Activated T-cell treated with anti-CD3 and anti-CD28 coated beads, Interleukin-2, amount 50 U/mL, for 4 hours (primary cell): ENCODE measurements at regions not wholly inside any gene's neighbourhood (a gene's known extent, or its start where the extent isn't known, plus 50 kb on each side); places are given as distances from the start of the nearest gene placed in this dataset.

Source experiments
- ATAC-seq, 2 donors: fragments of 200-7000 bp; cut with Tn5 transposase; one replicate each; pipeline ENCODE4 v1.10.0; 2021
- DNase-seq: peaks from one replicate; pipeline ENCODE4 v3.0.0-alpha.2; 2020
- H3K27me3 Mint-ChIP-seq: one replicate; pipeline ENCODE4 v1.8.0; 2021; ENCODE audit warnings: low read depth, mixed read lengths
- H3K36me3 Mint-ChIP-seq: one replicate; pipeline ENCODE4 v1.8.0; 2022; ENCODE audit warnings: mixed read lengths; ENCODE audit not compliant: insufficient read depth
- H3K4me1 Mint-ChIP-seq: one replicate; pipeline ENCODE4 v1.8.0; 2021; ENCODE audit warnings: low read depth, mixed read lengths
- H3K4me3 Mint-ChIP-seq: one replicate; pipeline ENCODE4 v1.8.0; 2021; ENCODE audit warnings: mild to moderate bottlenecking, moderate library complexity, mixed read lengths
- H3K9me3 Mint-ChIP-seq: one replicate; pipeline ENCODE4 v1.8.0; 2021; ENCODE audit warnings: mixed read lengths

- DNase-seq (no peak), ATAC-seq (no peak)
- Mint-ChIP-seq H3K36me3 (no peaks in the 10 kb centered on the region), H3K27me3 (peaks cover 1% of the 10 kb centered on the region), H3K4me1 (no peaks in the 10 kb centered on the region), H3K4me3 (no peak overlapping the region), H3K9me3 (no peaks in the 10 kb centered on the region)
Observed at GRCh38 chr15:93483923-93484322, 394.9 kb upstream of the RGMA start.

GRCh38 chr15:93482731-93483130 is 393.7 kb upstream of the RGMA start:
- no peaks in the 10 kb centered on the region for H3K9me3 Mint-ChIP-seq
- ATAC-seq (no peak), DNase-seq (no peak)
- peaks cover 1% of the 10 kb centered on the region for H3K27me3 Mint-ChIP-seq
- no peak overlapping the region for H3K4me3 Mint-ChIP-seq
- H3K36me3 Mint-ChIP-seq, result no peaks in the 10 kb centered on the region
- no peaks in the 10 kb centered on the region for H3K4me1 Mint-ChIP-seq

- no peaks in the 10 kb centered on the region for H3K27me3 Mint-ChIP-seq
- no peak for ATAC-seq
- H3K36me3 Mint-ChIP-seq, result no peaks in the 10 kb centered on the region
- no peaks in the 10 kb centered on the region for H3K9me3 Mint-ChIP-seq
- H3K4me1 Mint-ChIP-seq, result no peaks in the 10 kb centered on the region
- H3K4me3 Mint-ChIP-seq, result no peak overlapping the region
- no peak for DNase-seq
Observed at GRCh38 chr15:93479715-93480114, 390.7 kb upstream of the RGMA start.

GRCh38 chr15:93478947-93479346 is 389.9 kb upstream of the RGMA start:
- Mint-ChIP-seq H3K9me3 (no peaks in the 10 kb centered on the region), H3K4me3 (no peak overlapping the region), H3K4me1 (no peaks in the 10 kb centered on the region), H3K27me3 (no peaks in the 10 kb centered on the region), H3K36me3 (no peaks in the 10 kb centered on the region)
- ATAC-seq (no peak), DNase-seq (no peak)

- Mint-ChIP-seq H3K4me1 (no peaks in the 10 kb centered on the region), H3K27me3 (no peaks in the 10 kb centered on the region), H3K9me3 (no peaks in the 10 kb centered on the region), H3K36me3 (no peaks in the 10 kb centered on the region), H3K4me3 (no peak overlapping the region)
- no peak for ATAC-seq
- no peak for DNase-seq
Observed at GRCh38 chr15:93477721-93478120, 388.7 kb upstream of the RGMA start.

- peaks cover 3% of the 10 kb centered on the region for H3K27me3 Mint-ChIP-seq
- no peak overlapping the region for H3K4me3 Mint-ChIP-seq
- no peak for DNase-seq
- no peaks in the 10 kb centered on the region for H3K36me3 Mint-ChIP-seq
- ATAC-seq, result no peak
- H3K4me1 Mint-ChIP-seq, result no peaks in the 10 kb centered on the region
- H3K9me3 Mint-ChIP-seq, result no peaks in the 10 kb centered on the region
Observed at GRCh38 chr15:93477188-93477587, 388.2 kb upstream of the RGMA start.

- DNase-seq, result no peak
- no peak for ATAC-seq
Observed at GRCh38 chr15:93476491-93477177, 387.6 kb upstream of the RGMA start.

GRCh38 chr15:93474728-93475127 is 385.7 kb upstream of the RGMA start:
- H3K4me3 Mint-ChIP-seq, result no peak overlapping the region
- H3K36me3 Mint-ChIP-seq, result no peaks in the 10 kb centered on the region

More at GRCh38 chr15:93476491-93477177, 387.6 kb upstream of the RGMA start:
- Mint-ChIP-seq H3K36me3 (no peaks in the 10 kb centered on the region), H3K9me3 (no peaks in the 10 kb centered on the region), H3K27me3 (peaks cover 3% of the 10 kb centered on the region), H3K4me1 (no peaks in the 10 kb centered on the region), H3K4me3 (no peak overlapping the region)

GRCh38 chr15:93469994-93470393 is 381.0 kb upstream of the RGMA start:
- no peaks in the 10 kb centered on the region for H3K9me3 Mint-ChIP-seq
- no peaks in the 10 kb centered on the region for H3K4me1 Mint-ChIP-seq
- peaks cover 3% of the 10 kb centered on the region for H3K27me3 Mint-ChIP-seq
- no peaks in the 10 kb centered on the region for H3K36me3 Mint-ChIP-seq
- no peak for ATAC-seq
- DNase-seq, result no peak
- H3K4me3 Mint-ChIP-seq, result no peak overlapping the region

More at GRCh38 chr15:93474728-93475127, 385.7 kb upstream of the RGMA start:
- ATAC-seq, result no peak
- DNase-seq, result no peak
- Mint-ChIP-seq H3K27me3 (peaks cover 3% of the 10 kb centered on the region), H3K4me1 (no peaks in the 10 kb centered on the region), H3K9me3 (no peaks in the 10 kb centered on the region)

- H3K4me1 Mint-ChIP-seq, result no peaks in the 10 kb centered on the region
- DNase-seq (no peak), ATAC-seq (peak in 1 of 2 donors; percentile 10)
- H3K27me3 Mint-ChIP-seq, result peaks cover 1% of the 10 kb centered on the region
- no peaks in the 10 kb centered on the region for H3K36me3 Mint-ChIP-seq
- no peaks in the 10 kb centered on the region for H3K9me3 Mint-ChIP-seq
- no peak overlapping the region for H3K4me3 Mint-ChIP-seq
Observed at GRCh38 chr15:93467337-93467736, 378.3 kb upstream of the RGMA start.

- Mint-ChIP-seq H3K4me1 (no peaks in the 10 kb centered on the region), H3K27me3 (no peaks in the 10 kb centered on the region), H3K4me3 (no peak overlapping the region), H3K9me3 (no peaks in the 10 kb centered on the region), H3K36me3 (no peaks in the 10 kb centered on the region)
- ATAC-seq (no peak), DNase-seq (no peak)
Observed at GRCh38 chr15:93466380-93466779, 377.4 kb upstream of the RGMA start.

GRCh38 chr15:93462690-93463089 is 373.7 kb upstream of the RGMA start:
- no peaks in the 10 kb centered on the region for H3K27me3 Mint-ChIP-seq
- no peaks in the 10 kb centered on the region for H3K4me1 Mint-ChIP-seq
- H3K36me3 Mint-ChIP-seq, result no peaks in the 10 kb centered on the region
- no peak overlapping the region for H3K4me3 Mint-ChIP-seq
- DNase-seq (no peak), ATAC-seq (no peak)
- H3K9me3 Mint-ChIP-seq, result no peaks in the 10 kb centered on the region

GRCh38 chr15:93460717-93461116 is 371.7 kb upstream of the RGMA start:
- ATAC-seq (peak in 1 of 2 donors; percentile 23), DNase-seq (no peak)
- Mint-ChIP-seq H3K27me3 (no peaks in the 10 kb centered on the region), H3K4me1 (no peaks in the 10 kb centered on the region), H3K9me3 (no peaks in the 10 kb centered on the region), H3K36me3 (no peaks in the 10 kb centered on the region), H3K4me3 (no peak overlapping the region)

GRCh38 chr15:93459396-93459795 is 370.4 kb upstream of the RGMA start:
- H3K36me3 Mint-ChIP-seq, result no peaks in the 10 kb centered on the region
- no peak overlapping the region for H3K4me3 Mint-ChIP-seq
- H3K4me1 Mint-ChIP-seq, result no peaks in the 10 kb centered on the region
- DNase-seq (no peak), ATAC-seq (no peak)
- H3K9me3 Mint-ChIP-seq, result no peaks in the 10 kb centered on the region
- H3K27me3 Mint-ChIP-seq, result no peaks in the 10 kb centered on the region

GRCh38 chr15:93458597-93458996 is 369.6 kb upstream of the RGMA start:
- H3K27me3 Mint-ChIP-seq, result no peaks in the 10 kb centered on the region
- no peak overlapping the region for H3K4me3 Mint-ChIP-seq
- no peaks in the 10 kb centered on the region for H3K9me3 Mint-ChIP-seq
- DNase-seq, result no peak
- H3K4me1 Mint-ChIP-seq, result no peaks in the 10 kb centered on the region
- no peaks in the 10 kb centered on the region for H3K36me3 Mint-ChIP-seq
- ATAC-seq, result no peak
